Natural killer cell treated with Interleukin-12 subunit alpha and Interleukin-12 subunit beta and Interleukin-15 and Interleukin-18, amount 100 ng/mL, for 72 hours (primary cell): ENCODE measurements at regions not wholly inside any gene's neighbourhood (a gene's known extent, or its start where the extent isn't known, plus 50 kb on each side); places are given as distances from the start of the nearest gene placed in this dataset.
"Not testable (repeated sequence)": the region's sequence is repeated elsewhere in the genome, so short reads cannot be mapped to it uniquely, and the experiment has no call there.

Experiments
- ATAC-seq, 2 donors: fragments of 150-1000 bp; cut with Tn5 transposase in 1 of 2; sonication (Bioruptor Pico), chemical (Tn5 transposase) in 1 of 2; 2 replicates each; pipeline ENCODE4 v1.10.0; 2021
- DNase-seq: peaks from one replicate; pipeline ENCODE4 v3.0.0; 2022; ENCODE audit warnings: low spot score
- H3K27ac Mint-ChIP-seq, 2 donors: 1 replicate in 1 of 2; 2 replicates in 1 of 2; pipeline ENCODE4 v1.8.0; 2022; ENCODE audit warnings: mixed read lengths in 2 of 2, mild to moderate bottlenecking in 1 of 2, moderate library complexity in 1 of 2
- H3K27me3 Mint-ChIP-seq, 2 donors: 1 replicate in 1 of 2; 2 replicates in 1 of 2; pipeline ENCODE4 v1.8.0; 2022; ENCODE audit warnings: mixed read lengths in 2 of 2
- H3K36me3 Mint-ChIP-seq: one replicate; pipeline ENCODE4 v1.8.0; 2022; ENCODE audit warnings: mixed read lengths
- H3K4me1 Mint-ChIP-seq, 2 donors: 1 replicate in 1 of 2; 2 replicates in 1 of 2; pipeline ENCODE4 v1.8.0; 2022; ENCODE audit warnings: low read depth in 2 of 2, mixed read lengths in 2 of 2, mild to moderate bottlenecking in 1 of 2
- H3K4me3 Mint-ChIP-seq: one replicate; pipeline ENCODE4 v1.8.0; 2022; ENCODE audit warnings: mixed read lengths
- H3K9me3 Mint-ChIP-seq: 2 replicates; pipeline ENCODE4 v1.8.0; 2022; ENCODE audit warnings: mixed read lengths

DNA sequence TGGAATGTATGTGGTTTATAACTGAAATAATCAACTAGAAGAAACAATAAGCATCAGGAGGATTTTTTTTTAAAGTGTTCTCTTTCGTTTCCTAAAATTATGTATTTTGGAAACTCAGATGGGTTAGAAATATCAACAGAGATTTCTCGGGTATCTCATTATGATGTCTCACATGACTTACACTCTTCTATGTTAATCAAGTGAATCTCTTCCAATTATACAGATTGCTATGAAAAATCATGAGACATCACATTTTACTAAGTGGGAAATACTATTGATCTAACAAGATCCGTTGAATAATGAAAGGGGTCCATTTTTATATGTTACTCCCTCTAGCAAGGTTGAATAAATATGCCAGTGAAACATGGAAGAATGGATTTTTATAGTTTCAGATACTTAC is 54.7 kb upstream of the NRIP1 start:
- no peak overlapping the region for H3K27ac Mint-ChIP-seq
- ATAC-seq (no peak), DNase-seq (no peak)
- peaks cover 25 to 36% of the 10 kb centered on the region in 2 donors for H3K27me3 Mint-ChIP-seq
- H3K36me3 Mint-ChIP-seq, result no peaks in the 10 kb centered on the region
- no peak overlapping the region for H3K4me3 Mint-ChIP-seq
- H3K4me1 Mint-ChIP-seq, result no peaks in the 10 kb centered on the region
- no peaks in the 10 kb centered on the region for H3K9me3 Mint-ChIP-seq

DNA sequence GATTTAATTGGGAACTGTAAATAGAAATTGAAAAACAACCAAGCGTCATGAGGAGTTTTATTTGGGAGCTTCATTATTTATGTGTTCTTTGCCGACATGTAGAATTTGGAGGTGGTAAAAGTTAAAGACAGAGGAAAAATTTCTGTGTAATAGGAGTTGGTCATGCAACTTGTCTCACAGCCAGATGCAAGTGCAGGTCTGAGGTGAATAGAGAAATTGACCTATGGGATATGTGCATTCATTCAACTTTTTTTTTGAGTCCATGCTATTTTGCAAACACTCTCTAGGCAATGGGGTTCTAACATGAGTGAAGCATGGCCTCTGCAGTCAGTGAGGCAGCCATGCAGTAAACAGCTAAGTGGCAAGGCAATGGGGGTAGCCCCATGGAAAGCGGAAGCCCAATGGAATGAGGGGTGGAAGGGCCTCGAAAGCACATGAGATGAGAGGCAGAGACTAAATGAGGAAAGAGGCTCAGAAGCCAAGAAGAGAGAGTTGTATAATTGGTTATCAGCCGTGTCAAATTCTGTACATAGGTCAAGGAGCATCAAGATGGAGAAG is 56.4 kb upstream of the NRIP1 start:
- Mint-ChIP-seq H3K27me3 (peaks cover 18 to 26% of the 10 kb centered on the region in 2 donors), H3K4me1 (no peaks in the 10 kb centered on the region), H3K4me3 (no peak overlapping the region), H3K36me3 (no peaks in the 10 kb centered on the region), H3K27ac (no peak overlapping the region), H3K9me3 (no peaks in the 10 kb centered on the region)
- ATAC-seq, result no peak
- DNase-seq, result no peak

GRCh38 chr21:15121655-15122120 is 56.9 kb upstream of the NRIP1 start:
- Mint-ChIP-seq H3K4me3 (no peak overlapping the region), H3K36me3 (no peaks in the 10 kb centered on the region), H3K4me1 (no peaks in the 10 kb centered on the region), H3K9me3 (no peaks in the 10 kb centered on the region), H3K27me3 (peaks cover 18 to 25% of the 10 kb centered on the region in 2 donors), H3K27ac (no peak overlapping the region)
- ATAC-seq (no peak), DNase-seq (no peak)

DNA sequence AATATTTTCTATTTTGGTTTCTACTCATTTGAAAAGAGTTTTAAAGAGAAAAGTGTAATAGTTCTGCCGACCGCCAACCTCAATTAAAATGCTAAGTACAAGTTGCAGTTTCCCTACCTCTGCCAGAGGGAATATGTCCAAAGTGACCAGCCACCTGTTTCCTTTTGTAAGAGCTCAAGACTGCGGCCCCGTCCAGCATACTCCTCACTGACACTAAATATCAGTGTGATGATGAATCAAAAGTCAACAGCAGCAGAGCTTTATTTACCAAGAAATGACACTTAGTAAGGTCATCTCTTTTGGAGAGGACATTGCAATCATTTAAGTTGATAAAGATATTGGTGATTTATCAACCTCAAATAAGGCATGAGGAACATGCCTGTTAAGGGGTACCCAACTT is 57.4 kb upstream of the NRIP1 start:
- Mint-ChIP-seq H3K9me3 (no peaks in the 10 kb centered on the region), H3K27ac (no peak overlapping the region), H3K36me3 (no peaks in the 10 kb centered on the region), H3K27me3 (peaks cover 18 to 25% of the 10 kb centered on the region in 2 donors), H3K4me1 (no peaks in the 10 kb centered on the region), H3K4me3 (no peak overlapping the region)
- ATAC-seq, result no peak
- no peak for DNase-seq

DNA sequence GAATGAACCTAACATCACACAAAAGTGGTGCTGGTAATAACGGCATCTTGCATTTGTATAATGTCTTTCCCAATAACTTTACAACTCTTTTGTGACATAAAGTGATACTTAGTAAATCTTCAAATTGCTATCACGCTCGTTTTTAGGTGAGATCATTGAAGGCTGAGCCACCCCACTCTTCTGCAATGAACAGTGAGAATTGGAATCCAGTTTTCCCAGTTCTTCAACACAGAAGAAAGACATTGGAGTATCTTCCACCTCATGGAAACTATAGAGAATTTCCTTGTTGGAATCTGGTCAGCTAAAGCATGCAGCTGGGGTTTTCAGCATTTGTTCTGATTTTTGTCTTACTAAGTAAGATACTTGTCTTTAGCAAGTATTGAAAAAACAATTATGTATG is 59.9 kb upstream of the NRIP1 start:
- Mint-ChIP-seq H3K4me1 (peaks cover 0 to 7% of the 10 kb centered on the region in 2 donors), H3K36me3 (no peaks in the 10 kb centered on the region), H3K27me3 (peaks cover 25 to 32% of the 10 kb centered on the region in 2 donors), H3K27ac (no peak overlapping the region), H3K4me3 (no peak overlapping the region), H3K9me3 (peaks cover 5% of the 10 kb centered on the region)
- ATAC-seq (no peak), DNase-seq (no peak)

DNA sequence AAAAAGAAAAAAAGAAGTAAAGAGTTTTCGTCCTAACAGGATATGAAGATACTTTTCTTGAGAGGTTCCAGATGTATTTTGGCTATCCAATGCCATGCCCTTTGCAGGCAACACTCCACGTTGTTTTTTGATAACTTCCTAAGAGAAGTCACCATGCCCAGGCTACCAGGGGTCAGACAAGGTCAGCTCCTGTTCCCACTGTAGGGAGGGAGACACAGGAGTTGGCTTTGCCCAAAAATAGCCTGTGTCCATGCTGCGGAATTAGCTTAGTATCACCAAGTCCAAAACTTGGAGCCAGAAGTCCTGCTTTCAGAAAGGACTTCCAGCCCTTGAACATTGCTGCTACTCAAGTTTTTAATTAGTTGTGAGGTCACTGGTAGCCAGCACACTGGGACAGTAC is 62.1 kb upstream of the NRIP1 start:
- Mint-ChIP-seq H3K4me3 (no peak overlapping the region), H3K27ac (no peak overlapping the region), H3K4me1 (peaks cover 0 to 7% of the 10 kb centered on the region in 2 donors), H3K36me3 (no peaks in the 10 kb centered on the region), H3K27me3 (peaks cover 12 to 21% of the 10 kb centered on the region in 2 donors), H3K9me3 (peaks cover 5% of the 10 kb centered on the region)
- ATAC-seq, result no peak
- DNase-seq, result no peak

DNA sequence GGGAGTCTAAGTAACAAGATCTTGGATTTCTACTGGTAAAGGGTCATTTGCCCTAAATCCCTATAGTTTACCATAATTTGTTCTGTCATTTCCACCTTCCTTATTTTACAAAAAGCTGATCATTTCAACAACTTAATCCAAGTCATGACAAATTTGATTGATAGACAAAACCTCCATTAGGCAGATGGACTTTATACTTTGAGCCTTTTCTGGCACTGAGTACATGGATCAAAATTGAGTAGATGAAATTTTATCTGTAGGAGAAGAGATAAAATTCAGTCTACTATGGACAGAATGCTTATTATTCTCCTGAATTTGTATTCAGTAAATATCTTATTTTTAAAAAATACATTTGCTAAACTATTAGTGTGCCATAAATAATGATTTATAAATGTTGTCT is 62.6 kb upstream of the NRIP1 start:
- Mint-ChIP-seq H3K4me3 (no peak overlapping the region), H3K27ac (no peak overlapping the region), H3K36me3 (no peaks in the 10 kb centered on the region), H3K27me3 (peaks cover 10 to 26% of the 10 kb centered on the region in 2 donors), H3K4me1 (peaks cover 0 to 7% of the 10 kb centered on the region in 2 donors), H3K9me3 (peaks cover 5% of the 10 kb centered on the region)
- DNase-seq, result no peak
- ATAC-seq, result no peak

- Mint-ChIP-seq H3K27me3 (peaks cover 11 to 34% of the 10 kb centered on the region in 2 donors), H3K9me3 (peaks cover 5% of the 10 kb centered on the region), H3K4me1 (peaks cover 0 to 7% of the 10 kb centered on the region in 2 donors), H3K36me3 (no peaks in the 10 kb centered on the region), H3K27ac (no peak overlapping the region), H3K4me3 (no peak overlapping the region)
- no peak for ATAC-seq
- no peak for DNase-seq
Observed at GRCh38 chr21:15128267-15128666, 63.5 kb upstream of the NRIP1 start.

DNA sequence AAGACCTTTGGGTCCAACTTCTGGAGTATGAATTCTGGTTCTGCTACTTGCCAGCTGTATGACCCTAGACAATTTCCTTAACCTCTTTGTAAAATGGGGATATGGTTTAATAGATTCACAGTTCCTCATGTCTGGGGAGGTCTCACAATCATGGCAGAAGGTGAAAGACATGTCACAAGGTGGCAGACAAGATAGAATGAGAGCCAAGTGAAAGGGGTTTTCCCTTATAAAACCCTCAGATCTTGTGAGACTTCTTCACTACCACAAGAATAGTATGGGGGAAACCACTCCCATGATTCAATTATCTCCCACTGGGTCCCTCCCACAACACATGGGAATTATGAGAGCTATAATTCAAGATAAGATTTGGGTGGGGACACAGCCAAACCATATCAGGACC is 63.9 kb upstream of the NRIP1 start:
- not testable (repeated sequence) for H3K4me1 Mint-ChIP-seq, H3K4me3 Mint-ChIP-seq, H3K36me3 Mint-ChIP-seq, H3K27ac Mint-ChIP-seq, DNase-seq, H3K9me3 Mint-ChIP-seq, ATAC-seq
- H3K27me3 Mint-ChIP-seq, result peaks cover 13 to 38% of the 10 kb centered on the region in 2 donors

GRCh38 chr21:15130326-15130725 is 65.5 kb upstream of the NRIP1 start:
- H3K36me3 Mint-ChIP-seq, result no peaks in the 10 kb centered on the region
- H3K4me1 Mint-ChIP-seq, result peaks cover 0 to 7% of the 10 kb centered on the region in 2 donors
- H3K9me3 Mint-ChIP-seq, result peaks cover 5% of the 10 kb centered on the region
- no peak for DNase-seq
- ATAC-seq, result no peak
- no peak overlapping the region for H3K4me3 Mint-ChIP-seq
- peaks cover 13 to 38% of the 10 kb centered on the region in 2 donors for H3K27me3 Mint-ChIP-seq
- H3K27ac Mint-ChIP-seq, result no peak overlapping the region

DNA sequence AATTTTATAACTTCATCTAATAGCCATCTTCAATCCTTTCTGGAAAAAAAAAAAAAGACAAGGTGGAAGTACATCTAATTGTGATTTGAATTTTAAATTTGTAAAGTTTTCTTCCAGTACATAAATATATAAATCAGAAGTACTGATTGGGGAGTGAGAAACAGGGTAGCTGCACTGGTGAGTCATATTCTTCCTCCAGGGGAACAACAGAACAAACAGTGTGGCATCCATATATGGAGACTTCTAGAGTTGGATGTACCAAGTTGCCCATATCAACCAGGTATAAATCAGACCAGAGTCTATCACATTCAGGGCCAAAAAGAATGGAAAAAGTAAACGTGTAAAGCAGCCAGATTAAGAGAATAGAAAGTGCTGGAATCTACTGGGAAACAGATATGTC is 66.0 kb upstream of the NRIP1 start:
- DNase-seq (no peak), ATAC-seq (no peak)
- no peaks in the 10 kb centered on the region for H3K36me3 Mint-ChIP-seq
- peaks cover 5% of the 10 kb centered on the region for H3K9me3 Mint-ChIP-seq
- peaks cover 0 to 7% of the 10 kb centered on the region in 2 donors for H3K4me1 Mint-ChIP-seq
- H3K4me3 Mint-ChIP-seq, result no peak overlapping the region
- H3K27me3 Mint-ChIP-seq, result peaks cover 13 to 40% of the 10 kb centered on the region in 2 donors
- H3K27ac Mint-ChIP-seq, result no peak overlapping the region

DNA sequence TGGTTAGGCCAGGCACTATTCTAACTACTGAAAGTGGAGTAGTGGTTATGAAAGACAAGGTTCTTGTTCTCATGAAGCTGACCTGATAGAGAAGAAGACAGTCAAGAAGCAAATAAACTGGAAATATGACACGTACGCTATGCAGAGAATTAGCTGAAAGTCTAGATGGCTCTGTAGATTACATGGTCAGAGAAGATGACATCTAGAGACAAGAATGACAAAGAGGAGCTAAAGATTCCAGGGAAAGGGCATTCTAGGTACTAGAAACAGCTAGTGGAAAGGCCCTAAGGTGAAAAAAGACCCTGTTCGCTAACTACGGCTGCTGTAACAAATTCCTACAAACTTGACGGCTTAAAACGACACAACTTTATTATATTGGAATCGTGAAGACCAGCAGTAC is 68.0 kb upstream of the NRIP1 start:
- peaks cover 17 to 53% of the 10 kb centered on the region in 2 donors for H3K27me3 Mint-ChIP-seq
- peaks cover 5% of the 10 kb centered on the region for H3K9me3 Mint-ChIP-seq
- no peak for ATAC-seq
- H3K36me3 Mint-ChIP-seq, result no peaks in the 10 kb centered on the region
- peaks cover 0 to 7% of the 10 kb centered on the region in 2 donors for H3K4me1 Mint-ChIP-seq
- H3K27ac Mint-ChIP-seq, result no peak overlapping the region
- no peak overlapping the region for H3K4me3 Mint-ChIP-seq
- DNase-seq, result no peak

DNA sequence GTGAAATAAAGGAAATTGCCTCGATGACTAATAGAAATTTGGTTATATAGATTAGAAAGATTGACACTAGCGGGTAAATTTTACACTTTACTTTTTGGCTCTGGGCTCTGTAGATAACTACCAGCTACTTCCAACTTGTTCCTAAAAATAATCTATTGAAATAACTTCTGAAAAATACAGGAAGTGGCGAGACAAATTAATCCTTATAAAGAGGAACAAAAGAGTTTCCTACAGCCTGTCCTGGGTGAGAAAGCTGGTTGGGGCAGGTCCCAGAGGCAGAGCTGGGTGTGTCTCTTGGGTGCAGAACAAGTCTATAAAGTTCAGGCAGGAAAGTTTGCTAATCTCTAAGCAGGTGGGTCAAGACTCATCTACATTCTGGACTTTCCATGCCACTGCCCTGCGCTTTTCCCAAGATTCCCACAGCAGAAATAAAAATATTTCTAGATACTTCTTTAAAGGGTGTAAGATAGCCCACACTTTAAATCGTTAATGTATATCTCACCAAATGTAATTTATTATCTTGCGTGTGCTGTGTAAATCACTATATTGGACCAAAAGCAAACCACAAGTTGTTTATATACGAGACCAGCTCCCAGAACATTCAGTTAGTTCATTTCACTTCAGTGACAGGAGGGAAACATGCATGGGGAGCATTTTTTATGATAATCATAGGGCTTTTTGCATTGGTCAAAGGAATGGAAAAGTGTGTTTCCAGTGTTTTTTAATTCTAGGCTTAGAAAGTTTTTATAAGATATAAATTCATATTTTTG is 70.1 kb upstream of the NRIP1 start:
- Mint-ChIP-seq H3K36me3 (no peaks in the 10 kb centered on the region), H3K9me3 (no peaks in the 10 kb centered on the region), H3K4me1 (no peaks in the 10 kb centered on the region), H3K27me3 (peaks cover 18 to 55% of the 10 kb centered on the region in 2 donors), H3K27ac (no peak overlapping the region), H3K4me3 (no peak overlapping the region)
- DNase-seq (no peak), ATAC-seq (no peak)

- H3K9me3 Mint-ChIP-seq, result no peaks in the 10 kb centered on the region
- no peak overlapping the region for H3K4me3 Mint-ChIP-seq
Observed at GRCh38 chr21:15135867-15136629, 71.2 kb upstream of the NRIP1 start.

More at GRCh38 chr21:15135867-15136629, 71.2 kb upstream of the NRIP1 start:
- Mint-ChIP-seq H3K27ac (no peak overlapping the region), H3K27me3 (peaks cover 20 to 59% of the 10 kb centered on the region in 2 donors), H3K36me3 (no peaks in the 10 kb centered on the region), H3K4me1 (no peaks in the 10 kb centered on the region)
- ATAC-seq (no peak), DNase-seq (no peak)
